ENCODE measurements at regions not wholly inside any gene's neighbourhood (a gene's known extent, or its start where the extent isn't known, plus 50 kb on each side); places are given as distances from the start of the nearest gene placed in this dataset.

- TF ChIP-seq CTCF (IDR thresholded peaks at IDR 0.05) (no peak), POLR2A (IDR thresholded peaks at IDR 0.05) (no peak), POLR2AphosphoS5 (IDR thresholded peaks at IDR 0.05) (no peak)
Measured at GRCh38 chr2:117621326-117621725, 193.2 kb upstream of the DDX18 start.
